ENCODE measurements at regions not wholly inside any gene's neighbourhood (a gene's known extent, or its start where the extent isn't known, plus 50 kb on each side); places are given as distances from the start of the nearest gene placed in this dataset.
"Not testable (repeated sequence)": the region's sequence is repeated elsewhere in the genome, so short reads cannot be mapped to it uniquely, and the experiment has no call there.

DNA sequence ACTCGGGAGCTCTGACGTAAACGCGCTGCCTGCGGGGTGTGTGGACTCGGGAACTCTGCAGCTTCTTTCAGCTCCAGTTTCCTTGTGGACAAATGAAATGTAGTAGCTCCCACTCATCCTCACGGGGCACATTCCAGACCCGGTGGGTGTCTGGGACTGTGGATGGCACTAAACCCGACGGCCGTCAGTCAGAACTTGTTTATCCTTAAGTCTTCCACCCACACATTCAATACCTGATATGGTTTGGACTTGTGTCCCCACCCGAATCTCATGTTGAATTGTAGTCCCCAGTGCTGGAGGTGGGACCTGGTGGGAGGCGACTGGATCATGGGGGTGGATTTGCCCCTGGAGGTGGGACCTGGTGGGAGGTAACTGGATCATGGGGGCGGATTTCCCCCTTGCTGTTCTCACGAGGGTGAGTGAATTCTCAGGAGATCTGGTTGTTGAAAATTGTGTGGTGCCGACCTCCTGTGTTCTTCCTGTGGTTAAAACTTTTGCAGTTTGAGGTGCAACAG, 81.2 kb upstream of the SNTG2 start:
- peaks cover 18 to 51% (median 34%) of the 10 kb centered on the region in 3 donors for H3K27me3 ChIP-seq (ENCODE audit: control insufficient read depth in 3 of 3, insufficient read depth in 3 of 3, low read length in 3 of 3)

DNA sequence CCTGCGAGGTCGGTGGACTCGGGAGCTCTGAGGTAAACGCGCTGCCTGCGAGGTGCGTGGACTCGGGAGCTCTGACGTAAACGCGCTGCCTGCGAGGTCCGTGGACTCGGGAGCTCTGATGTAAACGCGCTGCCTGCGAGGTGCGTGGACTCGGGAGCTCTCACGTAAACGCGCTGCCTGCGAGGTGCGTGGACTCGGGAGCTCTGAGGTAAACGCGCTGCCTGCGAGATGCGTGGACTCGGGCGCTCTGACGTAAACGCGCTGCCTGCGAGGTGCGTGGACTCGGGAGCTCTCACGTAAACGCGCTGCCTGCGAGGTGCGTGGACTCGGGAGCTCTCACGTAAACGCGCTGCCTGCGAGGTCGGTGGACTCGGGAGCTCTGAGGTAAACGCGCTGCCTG, 81.8 kb upstream of the SNTG2 start:
- not testable (repeated sequence) for H3K27ac ChIP-seq (ENCODE audit: low read depth, low read length); H3K4me3 ChIP-seq (ENCODE audit: low read length in 3 of 3); H3K9ac ChIP-seq (ENCODE audit: low read depth in 1 of 3, low read length in 3 of 3); H3K4me1 ChIP-seq (ENCODE audit: control insufficient read depth in 3 of 3, insufficient read depth in 3 of 3, low read length in 3 of 3); H3K36me3 ChIP-seq (ENCODE audit: control insufficient read depth in 3 of 3, insufficient read depth in 3 of 3, low read length in 3 of 3); H3K9me3 ChIP-seq (ENCODE audit: control insufficient read depth in 3 of 3, low read length in 3 of 3)
- H3K27me3 ChIP-seq (ENCODE audit: control insufficient read depth in 3 of 3, insufficient read depth in 3 of 3, low read length in 3 of 3), result peaks cover 18 to 52% (median 31%) of the 10 kb centered on the region in 3 donors

More for the DNA sequence above, 81.2 kb upstream of the SNTG2 start:
- Histone ChIP-seq H3K9me3 (ENCODE audit: control insufficient read depth in 3 of 3, low read length in 3 of 3) (no peaks in the 10 kb centered on the region), H3K4me1 (ENCODE audit: control insufficient read depth in 3 of 3, insufficient read depth in 3 of 3, low read length in 3 of 3) (no peaks in the 10 kb centered on the region), H3K4me3 (ENCODE audit: low read length in 3 of 3) (no peak overlapping the region), H3K9ac (ENCODE audit: low read depth in 1 of 3, low read length in 3 of 3) (no peak overlapping the region), H3K27ac (ENCODE audit: low read depth, low read length) (no peak overlapping the region), H3K36me3 (ENCODE audit: control insufficient read depth in 3 of 3, insufficient read depth in 3 of 3, low read length in 3 of 3) (no peaks in the 10 kb centered on the region)

DNA sequence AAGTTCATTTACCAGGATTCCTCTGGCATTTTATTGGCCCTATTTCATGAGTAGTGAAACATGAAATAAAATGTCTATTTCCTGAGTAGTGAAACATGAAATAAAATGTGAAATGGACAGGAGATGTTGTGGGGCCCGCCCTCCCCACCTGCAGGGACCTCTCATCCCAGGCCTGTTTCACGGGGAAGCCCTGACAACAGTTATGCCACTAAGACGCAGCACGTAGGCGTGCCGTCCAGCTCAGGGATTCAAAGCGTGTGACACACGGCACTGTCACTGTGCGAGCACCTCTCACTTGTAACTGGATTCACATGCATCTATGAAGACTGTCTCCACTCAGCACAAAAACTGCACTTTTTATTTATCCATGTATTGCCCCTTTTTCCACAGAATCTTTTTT, 83.4 kb upstream of the SNTG2 start:
- H3K27ac ChIP-seq (ENCODE audit: low read depth, low read length), result no peak overlapping the region
- no peak overlapping the region for H3K4me3 ChIP-seq (ENCODE audit: low read length in 3 of 3)
- H3K9ac ChIP-seq (ENCODE audit: low read depth in 1 of 3, low read length in 3 of 3), result no peak overlapping the region
- H3K4me1 ChIP-seq (ENCODE audit: control insufficient read depth in 3 of 3, insufficient read depth in 3 of 3, low read length in 3 of 3), result no peaks in the 10 kb centered on the region
- H3K27me3 ChIP-seq (ENCODE audit: control insufficient read depth in 3 of 3, insufficient read depth in 3 of 3, low read length in 3 of 3), result peaks cover 24 to 56% (median 36%) of the 10 kb centered on the region in 3 donors
- no peaks in the 10 kb centered on the region for H3K36me3 ChIP-seq (ENCODE audit: control insufficient read depth in 3 of 3, insufficient read depth in 3 of 3, low read length in 3 of 3)
- no peaks in the 10 kb centered on the region for H3K9me3 ChIP-seq (ENCODE audit: control insufficient read depth in 3 of 3, low read length in 3 of 3)

DNA sequence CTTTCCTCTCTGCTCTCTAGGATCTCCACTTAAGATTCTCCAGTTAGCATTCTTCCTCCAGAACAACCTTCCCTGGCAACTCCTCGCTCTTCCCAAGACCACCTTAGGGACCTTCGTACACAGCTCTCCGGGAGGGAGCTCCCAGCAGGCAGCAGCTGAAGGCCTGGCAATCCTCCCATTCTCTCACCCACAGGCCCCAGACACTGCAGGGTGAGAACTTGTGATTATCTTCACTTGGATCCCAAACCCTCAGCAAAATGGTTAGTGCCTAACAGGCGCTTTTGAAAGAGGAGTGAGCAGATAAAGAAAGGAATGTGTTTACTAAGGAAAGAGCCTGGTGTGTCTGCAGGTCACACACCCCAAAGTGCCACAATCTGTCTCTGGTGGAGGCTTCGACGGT, 83.8 kb upstream of the SNTG2 start:
- no peaks in the 10 kb centered on the region for H3K36me3 ChIP-seq (ENCODE audit: control insufficient read depth in 3 of 3, insufficient read depth in 3 of 3, low read length in 3 of 3)
- no peak overlapping the region for H3K4me3 ChIP-seq (ENCODE audit: low read length in 3 of 3)
- H3K9me3 ChIP-seq (ENCODE audit: control insufficient read depth in 3 of 3, low read length in 3 of 3), result no peaks in the 10 kb centered on the region
- peaks cover 0 to 2% (median 0%) of the 10 kb centered on the region in 3 donors for H3K4me1 ChIP-seq (ENCODE audit: control insufficient read depth in 3 of 3, insufficient read depth in 3 of 3, low read length in 3 of 3)
- peaks cover 27 to 54% (median 36%) of the 10 kb centered on the region in 3 donors for H3K27me3 ChIP-seq (ENCODE audit: control insufficient read depth in 3 of 3, insufficient read depth in 3 of 3, low read length in 3 of 3)
- no peak overlapping the region for H3K27ac ChIP-seq (ENCODE audit: low read depth, low read length)
- H3K9ac ChIP-seq (ENCODE audit: low read depth in 1 of 3, low read length in 3 of 3), result no peak overlapping the region

DNA sequence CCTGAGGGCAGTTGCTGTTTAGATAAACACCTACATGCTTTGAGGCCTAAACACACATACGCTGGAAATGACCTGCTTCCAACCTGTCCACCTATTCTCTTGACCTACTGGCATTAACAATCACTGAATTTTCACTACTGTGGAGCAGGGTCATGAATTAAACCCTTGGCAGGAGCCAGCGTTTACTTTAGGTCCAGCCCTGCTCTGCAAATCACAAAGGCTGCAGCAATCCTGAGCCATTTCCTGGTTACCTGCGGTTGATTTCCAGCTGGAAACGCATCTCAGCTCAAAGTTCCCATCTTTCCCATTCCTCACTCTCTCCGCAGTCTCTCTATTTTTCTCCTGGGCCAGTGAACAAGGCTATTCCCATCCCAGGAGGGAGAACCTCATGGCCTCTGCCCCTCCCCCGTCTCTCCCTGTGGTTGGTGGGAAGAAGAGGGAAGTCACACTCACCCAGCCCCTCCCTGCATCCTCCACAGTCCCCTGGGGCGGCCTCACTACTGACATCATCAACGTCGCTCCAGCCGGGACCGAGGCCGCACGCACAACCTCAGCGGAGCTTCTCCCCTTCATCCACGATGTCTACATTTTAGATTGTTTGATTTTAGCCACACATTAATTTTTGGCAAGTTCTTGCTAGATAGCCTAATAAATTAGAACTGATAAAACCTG, 84.5 kb upstream of the SNTG2 start:
- Histone ChIP-seq H3K27me3 (ENCODE audit: control insufficient read depth in 3 of 3, insufficient read depth in 3 of 3, low read length in 3 of 3) (peaks cover 22 to 51% (median 30%) of the 10 kb centered on the region in 3 donors), H3K36me3 (ENCODE audit: control insufficient read depth in 3 of 3, insufficient read depth in 3 of 3, low read length in 3 of 3) (no peaks in the 10 kb centered on the region), H3K9ac (ENCODE audit: low read depth in 1 of 3, low read length in 3 of 3) (no peak overlapping the region), H3K4me1 (ENCODE audit: control insufficient read depth in 3 of 3, insufficient read depth in 3 of 3, low read length in 3 of 3) (peaks cover 0 to 2% (median 0%) of the 10 kb centered on the region in 3 donors), H3K9me3 (ENCODE audit: control insufficient read depth in 3 of 3, low read length in 3 of 3) (no peaks in the 10 kb centered on the region), H3K4me3 (ENCODE audit: low read length in 3 of 3) (no peak overlapping the region), H3K27ac (ENCODE audit: low read depth, low read length) (no peak overlapping the region)

DNA sequence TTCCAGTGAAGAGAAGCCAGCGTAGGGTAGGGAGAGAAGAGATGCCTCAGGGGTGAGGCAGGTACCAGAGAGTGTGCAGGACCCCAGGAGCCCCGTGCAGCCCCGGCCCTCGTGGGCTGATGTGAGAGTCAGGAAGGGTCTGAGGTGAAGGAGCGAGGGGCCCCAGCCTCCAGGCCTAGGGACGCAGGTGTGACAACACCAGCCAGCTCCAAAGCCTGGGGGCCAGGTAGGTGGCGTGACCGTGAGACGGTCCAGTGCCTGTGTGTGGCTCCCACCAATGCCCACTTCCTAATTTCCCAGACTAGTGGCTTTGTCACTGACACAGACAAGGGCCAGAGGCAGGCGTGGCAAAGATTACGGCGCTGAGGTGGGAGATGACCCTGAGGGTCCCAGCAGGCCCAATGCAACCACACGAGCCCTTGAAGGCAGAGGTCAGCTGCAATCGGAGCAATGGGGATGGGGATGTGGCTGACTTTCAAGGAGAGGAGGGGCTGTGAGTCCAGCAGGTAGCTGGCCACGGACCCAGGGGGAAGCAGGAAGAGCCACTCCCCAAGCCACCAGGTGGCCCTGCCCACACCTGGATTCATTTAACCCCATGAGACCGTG, 86.0 kb upstream of the SNTG2 start:
- Histone ChIP-seq H3K9me3 (ENCODE audit: control insufficient read depth in 3 of 3, low read length in 3 of 3) (no peaks in the 10 kb centered on the region), H3K4me1 (ENCODE audit: control insufficient read depth in 3 of 3, insufficient read depth in 3 of 3, low read length in 3 of 3) (peaks cover 0 to 2% (median 0%) of the 10 kb centered on the region in 3 donors), H3K9ac (ENCODE audit: low read depth in 1 of 3, low read length in 3 of 3) (no peak overlapping the region), H3K36me3 (ENCODE audit: control insufficient read depth in 3 of 3, insufficient read depth in 3 of 3, low read length in 3 of 3) (no peaks in the 10 kb centered on the region), H3K27ac (ENCODE audit: low read depth, low read length) (no peak overlapping the region), H3K27me3 (ENCODE audit: control insufficient read depth in 3 of 3, insufficient read depth in 3 of 3, low read length in 3 of 3) (peaks cover 20 to 37% (median 22%) of the 10 kb centered on the region in 3 donors), H3K4me3 (ENCODE audit: low read length in 3 of 3) (no peak overlapping the region)

DNA sequence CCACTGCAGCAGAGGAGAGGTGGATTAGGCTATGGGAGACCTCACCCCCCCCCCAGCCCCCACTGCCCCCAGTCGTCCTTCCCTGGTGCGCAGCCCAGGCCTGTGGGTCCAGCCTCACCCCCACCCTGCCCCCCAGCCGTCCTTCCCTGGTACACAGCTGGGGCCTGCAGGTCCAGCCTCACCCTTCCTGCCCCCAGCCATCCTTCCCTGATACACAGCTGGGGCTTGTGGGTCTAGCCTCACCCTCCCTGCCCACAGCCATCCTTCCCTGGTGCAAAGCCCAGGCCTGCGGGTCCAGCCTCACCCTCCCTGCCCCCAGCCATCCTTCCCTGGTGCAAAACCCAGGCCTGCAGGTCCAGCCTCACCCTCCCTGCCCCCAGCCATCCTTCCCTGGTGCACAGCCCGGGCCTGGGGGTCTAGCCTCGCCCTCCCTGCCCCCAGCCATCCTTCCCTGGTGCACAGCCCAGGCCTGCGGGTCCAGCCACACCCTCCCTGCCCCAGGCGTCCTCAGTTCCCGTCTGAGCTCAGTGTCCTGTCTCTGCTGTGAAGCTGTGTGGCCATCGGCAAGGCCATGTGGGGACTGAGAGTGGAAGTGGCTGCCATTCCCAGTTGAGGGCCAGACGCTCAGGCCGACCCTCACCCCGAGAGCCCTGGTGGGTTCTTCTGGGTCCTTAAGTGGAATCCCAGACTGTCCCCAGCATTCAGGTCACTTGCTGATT, 86.8 kb upstream of the SNTG2 start:
- Histone ChIP-seq H3K27ac (ENCODE audit: low read depth, low read length) (no peak overlapping the region), H3K9ac (ENCODE audit: low read depth in 1 of 3, low read length in 3 of 3) (no peak overlapping the region), H3K36me3 (ENCODE audit: control insufficient read depth in 3 of 3, insufficient read depth in 3 of 3, low read length in 3 of 3) (no peaks in the 10 kb centered on the region), H3K4me1 (ENCODE audit: control insufficient read depth in 3 of 3, insufficient read depth in 3 of 3, low read length in 3 of 3) (peaks cover 0 to 2% (median 0%) of the 10 kb centered on the region in 3 donors), H3K4me3 (ENCODE audit: low read length in 3 of 3) (no peak overlapping the region), H3K9me3 (ENCODE audit: control insufficient read depth in 3 of 3, low read length in 3 of 3) (no peaks in the 10 kb centered on the region), H3K27me3 (ENCODE audit: control insufficient read depth in 3 of 3, insufficient read depth in 3 of 3, low read length in 3 of 3) (peaks cover 20 to 34% (median 24%) of the 10 kb centered on the region in 3 donors)

DNA sequence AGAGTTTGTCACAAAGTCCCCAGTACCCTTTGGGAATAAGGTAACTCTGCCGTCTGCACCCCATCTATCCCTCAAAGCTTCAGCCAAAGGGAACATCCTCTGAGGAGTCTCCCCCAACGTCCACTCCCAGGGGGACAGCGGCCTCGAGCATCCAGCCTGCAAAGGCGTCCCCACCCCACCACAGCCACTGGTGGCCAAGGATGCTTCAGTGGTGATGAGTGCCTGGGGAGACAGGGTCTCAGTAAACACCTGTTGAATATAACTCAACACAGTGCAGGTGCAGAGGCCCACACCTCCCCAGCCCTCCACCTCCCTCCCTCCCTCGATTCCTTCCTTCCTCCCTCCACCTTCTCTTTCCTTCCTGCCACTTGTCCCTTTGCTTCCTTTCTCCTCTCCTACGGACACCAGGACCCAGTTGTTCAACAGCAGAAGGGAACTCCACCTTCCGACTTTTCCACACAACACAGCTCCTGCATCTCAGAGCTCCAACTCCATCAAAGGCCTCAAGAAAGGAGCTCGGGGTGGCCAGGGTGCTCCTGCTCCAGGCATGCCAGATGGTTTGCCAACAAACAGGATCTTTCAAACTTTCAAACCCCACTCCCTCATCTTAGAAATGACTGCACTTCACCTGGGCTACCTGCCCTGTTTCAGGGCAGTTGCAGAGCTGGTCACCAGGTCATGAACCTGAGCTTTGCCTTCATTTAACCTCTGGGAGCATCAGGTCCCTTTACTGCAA, 87.8 kb upstream of the SNTG2 start:
- H3K4me3 ChIP-seq (ENCODE audit: low read length in 3 of 3), result no peak overlapping the region
- peaks cover 20 to 32% (median 26%) of the 10 kb centered on the region in 3 donors for H3K27me3 ChIP-seq (ENCODE audit: control insufficient read depth in 3 of 3, insufficient read depth in 3 of 3, low read length in 3 of 3)
- H3K36me3 ChIP-seq (ENCODE audit: control insufficient read depth in 3 of 3, insufficient read depth in 3 of 3, low read length in 3 of 3), result no peaks in the 10 kb centered on the region
- H3K9ac ChIP-seq (ENCODE audit: low read depth in 1 of 3, low read length in 3 of 3), result no peak overlapping the region
- H3K9me3 ChIP-seq (ENCODE audit: control insufficient read depth in 3 of 3, low read length in 3 of 3), result no peaks in the 10 kb centered on the region
- no peak overlapping the region for H3K27ac ChIP-seq (ENCODE audit: low read depth, low read length)
- peaks cover 0 to 2% (median 0%) of the 10 kb centered on the region in 3 donors for H3K4me1 ChIP-seq (ENCODE audit: control insufficient read depth in 3 of 3, insufficient read depth in 3 of 3, low read length in 3 of 3)

DNA sequence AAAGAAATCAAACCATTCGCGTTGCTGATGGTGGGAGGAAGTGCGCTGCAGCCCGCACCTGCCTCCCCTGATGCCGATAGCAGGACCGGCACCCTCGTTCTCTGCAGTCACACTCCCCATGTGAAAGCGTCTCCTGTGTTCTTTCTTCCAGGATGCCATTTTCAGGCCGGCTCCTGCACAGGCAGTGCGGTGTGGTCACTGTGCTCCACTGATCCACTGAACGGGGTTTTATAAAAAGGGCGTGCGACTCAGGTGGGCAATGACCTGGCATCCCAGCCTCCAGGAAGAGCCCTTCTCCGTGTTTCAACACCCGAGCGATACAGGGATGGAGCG, 88.3 kb upstream of the SNTG2 start:
- Histone ChIP-seq H3K4me3 (ENCODE audit: low read length in 3 of 3) (no peak overlapping the region), H3K27ac (ENCODE audit: low read depth, low read length) (no peak overlapping the region), H3K27me3 (ENCODE audit: control insufficient read depth in 3 of 3, insufficient read depth in 3 of 3, low read length in 3 of 3) (peaks cover 20 to 32% (median 26%) of the 10 kb centered on the region in 3 donors), H3K9ac (ENCODE audit: low read depth in 1 of 3, low read length in 3 of 3) (no peak overlapping the region), H3K4me1 (ENCODE audit: control insufficient read depth in 3 of 3, insufficient read depth in 3 of 3, low read length in 3 of 3) (peaks cover 0 to 2% (median 0%) of the 10 kb centered on the region in 3 donors), H3K9me3 (ENCODE audit: control insufficient read depth in 3 of 3, low read length in 3 of 3) (no peaks in the 10 kb centered on the region), H3K36me3 (ENCODE audit: control insufficient read depth in 3 of 3, insufficient read depth in 3 of 3, low read length in 3 of 3) (no peaks in the 10 kb centered on the region)
